CD4-positive, alpha-beta T cell treated with Interleukin-2 at 100 ng/mL for 4 hours (primary cell): ENCODE measurements at regions not wholly inside any gene's neighbourhood (a gene's known extent, or its start where the extent isn't known, plus 50 kb on each side); places are given as distances from the start of the nearest gene placed in this dataset.

Experiments
- DNase-seq: peaks from one replicate; pipeline ENCODE4 v3.0.0-alpha.2; 2020; ENCODE audit warnings: low spot score

- DNase-seq: no peak
These were observed 129.7 kb downstream of the TDRD15 start for GRCh38 chr2:21253311-21254027.

GRCh38 chr2:21254170-21254965, 130.6 kb downstream of the TDRD15 start:
- DNase-seq: no peak

- no peak for DNase-seq
These were observed 132.2 kb downstream of the TDRD15 start for GRCh38 chr2:21256006-21256405.

GRCh38 chr2:21257621-21258020, 133.9 kb downstream of the TDRD15 start:
- no peak for DNase-seq

- DNase-seq: no peak
These were observed 134.3 kb downstream of the TDRD15 start for GRCh38 chr2:21258082-21258481.

GRCh38 chr2:21260311-21260710, 136.5 kb downstream of the TDRD15 start:
- no peak for DNase-seq

GRCh38 chr2:21261591-21261990, 137.8 kb downstream of the TDRD15 start:
- DNase-seq: no peak

GRCh38 chr2:21262426-21262940, 138.7 kb downstream of the TDRD15 start:
- no peak for DNase-seq

GRCh38 chr2:21263622-21264021, 139.9 kb downstream of the TDRD15 start:
- no peak for DNase-seq

- DNase-seq: no peak
These were observed 142.0 kb downstream of the TDRD15 start for GRCh38 chr2:21265752-21266151.

GRCh38 chr2:21267232-21267835, 143.6 kb downstream of the TDRD15 start:
- no peak for DNase-seq

GRCh38 chr2:21268197-21268877, 144.6 kb downstream of the TDRD15 start:
- DNase-seq: no peak

GRCh38 chr2:21268878-21269224, 145.1 kb downstream of the TDRD15 start:
- DNase-seq: no peak

GRCh38 chr2:21269382-21269781, 145.6 kb downstream of the TDRD15 start:
- no peak for DNase-seq

GRCh38 chr2:21270083-21270491, 146.3 kb downstream of the TDRD15 start:
- no peak for DNase-seq

GRCh38 chr2:21270708-21271122, 146.9 kb downstream of the TDRD15 start:
- DNase-seq: no peak

GRCh38 chr2:21276163-21276562, 152.4 kb downstream of the TDRD15 start:
- no peak for DNase-seq

- no peak for DNase-seq
These were observed 153.6 kb downstream of the TDRD15 start for GRCh38 chr2:21277068-21278056.

- no peak for DNase-seq
These were observed 155.8 kb downstream of the TDRD15 start for GRCh38 chr2:21279525-21279924.

- DNase-seq: no peak
These were observed 157.0 kb downstream of the TDRD15 start for GRCh38 chr2:21280793-21281192.

- no peak for DNase-seq
These were observed 157.6 kb downstream of the TDRD15 start for GRCh38 chr2:21281384-21281783.
